Nucleus accumbens (tissue), 56 donors: ENCODE measurements at regions not wholly inside any gene's neighbourhood (a gene's known extent, or its start where the extent isn't known, plus 50 kb on each side); places are given as distances from the start of the nearest gene placed in this dataset.

Experiments
- DNase-seq, 56 donors: peaks; one replicate each; lab custom pipeline; 2025; lab: John Stamatoyannopoulos, UW

DNA sequence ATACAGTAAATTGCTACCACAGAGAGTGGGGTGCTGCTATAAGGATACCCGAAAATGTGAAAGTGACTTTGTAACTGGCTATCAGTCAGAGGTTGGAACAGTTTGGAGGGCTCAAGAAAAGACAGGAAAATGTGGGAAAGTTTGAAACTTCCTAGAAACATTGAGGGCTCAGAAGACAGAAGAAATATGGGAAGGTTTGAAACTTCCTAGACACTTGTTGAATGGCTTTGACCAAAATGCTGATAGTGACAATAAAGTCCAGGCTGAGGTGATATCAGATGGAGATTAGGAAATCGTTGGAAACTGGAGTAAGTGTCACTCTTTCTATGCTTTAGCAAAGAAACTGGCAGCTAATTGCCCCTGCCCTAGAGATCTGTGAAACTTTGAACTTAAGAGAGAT is 1158.6 kb upstream of the CDH6 start:
- DNase-seq = no peak

DNA sequence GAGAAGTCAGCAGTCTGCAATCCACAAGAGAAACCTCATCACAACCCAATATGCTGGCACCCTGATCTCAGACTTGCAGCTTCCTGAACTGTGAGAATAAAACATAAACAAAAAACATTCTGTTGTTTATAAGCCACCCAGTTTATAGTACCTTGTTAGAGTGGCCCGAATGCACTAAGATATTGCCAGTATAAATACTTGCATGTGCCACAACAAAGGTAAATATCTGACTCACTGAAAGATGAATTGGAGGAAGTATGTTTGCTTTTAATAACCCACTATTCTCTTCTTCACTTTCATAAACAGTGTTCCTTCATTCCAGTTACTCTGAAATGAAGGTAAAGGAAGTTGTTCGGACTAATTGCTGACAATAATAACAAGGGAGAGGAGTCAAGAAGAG is 1163.4 kb upstream of the CDH6 start:
- DNase-seq = no peak

DNA sequence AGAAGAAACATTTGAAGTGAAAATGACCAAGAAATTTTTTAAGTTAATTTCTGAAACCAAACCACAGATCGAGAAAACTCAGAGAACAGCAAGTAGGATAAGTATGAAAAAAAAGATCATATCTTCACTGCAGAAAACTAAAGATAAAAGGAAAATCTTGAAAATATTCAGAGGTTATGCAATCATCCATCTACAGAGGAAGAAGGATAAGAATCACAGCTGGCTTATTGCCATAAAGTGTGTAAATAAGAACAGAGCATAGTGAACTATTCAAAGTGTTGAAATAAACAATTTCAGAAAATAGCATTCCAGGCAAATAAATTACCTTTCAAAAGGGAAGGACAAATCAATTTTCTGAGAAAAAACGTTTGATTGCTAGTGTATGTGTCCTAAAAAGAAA is 1191.7 kb upstream of the CDH6 start:
- no peak for DNase-seq

DNA sequence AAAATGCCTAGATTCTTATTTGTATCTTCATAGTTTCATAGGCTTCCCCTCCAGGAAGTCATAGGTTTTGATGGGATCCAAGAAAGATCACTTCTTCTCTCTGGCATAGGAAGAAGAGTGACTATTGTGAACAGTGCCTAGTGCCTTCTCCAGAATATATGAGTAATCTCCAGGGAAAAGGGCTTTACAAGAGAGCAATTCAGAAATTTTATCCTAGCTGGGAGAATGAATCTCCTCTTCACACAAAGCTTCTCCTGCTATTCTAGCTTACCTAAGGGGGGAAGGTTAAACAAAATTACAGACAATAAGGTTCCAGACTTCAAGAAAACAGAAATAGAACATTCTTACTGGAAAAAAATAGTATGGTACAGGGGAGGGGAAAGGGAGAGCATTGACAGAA is 1193.3 kb upstream of the CDH6 start:
- DNase-seq = no peak

DNA sequence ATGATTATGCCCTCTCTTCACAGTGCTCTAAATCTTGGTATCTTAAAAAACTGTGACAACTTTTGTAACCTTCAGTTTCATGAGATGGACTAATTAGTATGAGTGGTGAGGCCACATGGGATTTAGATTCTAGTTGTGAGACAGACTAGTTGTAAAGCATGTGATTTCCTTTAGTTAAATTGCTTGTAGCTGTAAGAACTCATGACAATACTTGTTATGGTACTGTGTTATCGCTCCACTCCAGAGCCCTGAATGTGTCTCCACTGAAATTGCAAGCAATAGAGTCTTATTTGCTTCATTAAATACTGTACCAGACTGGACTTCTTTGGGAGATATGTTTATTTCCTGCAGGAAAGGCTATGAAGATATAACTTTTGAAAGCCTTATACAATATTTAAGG is 1198.3 kb upstream of the CDH6 start:
- no peak for DNase-seq

DNA sequence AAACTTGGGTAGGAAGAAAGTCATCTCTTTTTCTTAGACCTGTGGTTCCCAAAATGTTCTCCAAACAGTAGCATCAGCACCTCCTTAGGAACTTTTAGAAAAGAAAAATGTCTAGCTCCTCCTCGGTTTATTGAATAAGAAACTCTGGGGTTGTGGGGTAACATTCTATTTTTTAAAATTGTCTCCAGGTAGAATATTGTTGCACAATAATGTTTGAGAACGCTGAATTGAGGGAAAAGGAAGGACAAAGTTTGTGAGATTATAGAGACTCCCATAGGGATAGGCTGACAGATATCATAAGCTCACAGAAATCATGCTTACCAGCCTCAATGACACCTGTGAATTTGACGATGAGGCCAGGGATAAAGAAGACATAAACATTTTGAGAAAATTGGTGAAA is 1199.0 kb upstream of the CDH6 start:
- no peak for DNase-seq

DNA sequence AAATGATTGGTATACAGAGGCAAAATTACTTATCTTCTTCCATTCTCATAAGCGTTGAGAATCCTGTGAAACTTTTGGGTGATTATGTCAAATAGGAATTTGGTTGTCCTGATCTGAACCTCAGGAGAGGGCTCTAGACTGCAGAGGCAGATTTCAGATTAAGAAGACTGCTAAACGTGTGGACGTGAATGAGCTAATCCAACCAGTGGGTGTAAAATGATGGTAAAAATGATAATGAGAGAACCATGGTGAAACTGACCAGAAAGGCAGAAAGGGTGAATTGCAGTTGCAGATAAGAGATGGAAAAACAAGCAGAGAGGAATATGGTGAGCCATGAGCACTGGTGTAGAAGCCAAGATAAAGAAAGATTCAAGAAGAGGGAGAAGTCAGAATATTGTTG is 1200.2 kb upstream of the CDH6 start:
- DNase-seq = no peak

DNA sequence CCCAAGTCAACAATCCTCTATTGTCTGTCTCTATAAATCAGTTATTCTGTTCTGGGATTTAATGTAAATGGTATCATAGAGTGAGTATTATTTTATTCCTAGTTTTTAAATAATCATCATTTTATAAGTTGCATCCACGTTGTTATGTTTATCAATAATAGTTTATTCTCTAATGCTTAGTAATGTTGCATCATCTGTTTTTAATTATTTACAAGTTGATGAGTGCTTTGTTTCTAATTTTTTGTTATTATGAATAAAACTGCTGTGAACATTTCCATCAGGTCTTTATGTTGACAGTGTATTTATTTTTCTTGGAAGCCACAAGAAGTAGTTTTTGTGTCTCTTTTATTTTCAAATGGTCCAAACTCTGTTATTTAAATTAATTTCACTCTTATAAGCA is 1201.2 kb upstream of the CDH6 start:
- no peak for DNase-seq

DNA sequence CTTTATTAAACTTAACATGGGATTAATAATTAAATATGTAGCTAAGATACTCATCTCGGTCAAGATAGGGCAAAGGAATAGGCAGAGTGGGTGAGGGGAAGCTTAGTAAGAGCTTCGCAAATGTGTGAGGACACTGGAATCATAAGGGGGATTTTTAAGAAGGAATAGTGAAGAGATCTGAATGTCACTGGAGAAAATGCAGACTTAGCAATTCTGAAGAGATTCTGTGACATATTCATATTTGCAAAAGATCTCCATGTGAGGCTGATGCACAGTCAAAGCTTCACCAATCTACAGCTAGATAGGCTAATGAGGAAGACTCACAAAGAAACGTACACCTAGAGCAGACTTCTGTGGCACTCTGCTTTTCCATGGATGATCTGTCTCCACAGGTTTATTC is 1202.8 kb upstream of the CDH6 start:
- DNase-seq = no peak

DNA sequence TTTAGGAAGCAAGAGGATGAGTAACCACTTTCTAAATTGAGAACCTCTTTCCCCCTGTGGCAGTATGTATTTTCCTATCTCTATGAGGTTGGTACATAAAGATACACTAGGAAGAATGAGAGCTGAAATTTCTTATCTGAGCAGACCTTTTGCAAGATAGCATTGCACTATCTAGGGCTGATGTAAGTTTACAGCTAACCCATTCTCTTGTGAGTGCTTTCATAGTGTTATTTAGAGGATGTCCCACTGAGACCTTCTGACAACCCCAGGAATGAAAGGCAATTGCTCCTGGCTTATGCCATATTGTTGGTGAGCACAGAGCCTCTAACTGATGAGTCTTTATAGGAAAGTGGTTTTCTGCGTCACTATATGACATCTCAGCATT is 1209.3 kb upstream of the CDH6 start:
- no peak for DNase-seq

DNA sequence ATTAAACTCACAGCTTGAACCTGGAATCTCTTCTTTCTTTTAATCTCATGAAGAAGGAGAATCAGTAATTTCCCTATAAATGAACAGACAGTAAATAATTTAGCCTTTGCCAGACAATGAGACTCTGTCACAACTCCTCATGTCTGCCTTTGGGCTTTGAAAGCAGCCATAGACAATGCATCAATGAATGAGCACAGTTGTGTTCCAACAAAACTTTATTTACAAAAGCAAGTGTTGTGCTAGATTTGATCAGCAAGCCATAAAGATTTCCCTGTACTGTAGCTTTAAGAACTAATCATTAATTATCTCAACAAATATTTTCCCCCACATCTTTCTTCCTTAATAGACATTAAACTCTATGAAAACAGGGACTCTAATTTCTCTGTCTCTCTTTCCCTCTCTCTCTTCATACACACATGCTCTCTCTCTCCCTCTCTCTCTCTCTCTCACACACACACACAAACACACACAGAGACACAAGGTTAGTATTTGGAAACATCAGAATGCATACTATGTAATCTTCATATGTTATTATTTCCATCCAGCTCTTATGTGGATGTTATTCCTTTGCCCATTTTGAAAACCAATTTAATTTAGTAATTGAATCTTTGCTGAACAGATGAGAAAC is 1209.8 kb upstream of the CDH6 start:
- no peak for DNase-seq

DNA sequence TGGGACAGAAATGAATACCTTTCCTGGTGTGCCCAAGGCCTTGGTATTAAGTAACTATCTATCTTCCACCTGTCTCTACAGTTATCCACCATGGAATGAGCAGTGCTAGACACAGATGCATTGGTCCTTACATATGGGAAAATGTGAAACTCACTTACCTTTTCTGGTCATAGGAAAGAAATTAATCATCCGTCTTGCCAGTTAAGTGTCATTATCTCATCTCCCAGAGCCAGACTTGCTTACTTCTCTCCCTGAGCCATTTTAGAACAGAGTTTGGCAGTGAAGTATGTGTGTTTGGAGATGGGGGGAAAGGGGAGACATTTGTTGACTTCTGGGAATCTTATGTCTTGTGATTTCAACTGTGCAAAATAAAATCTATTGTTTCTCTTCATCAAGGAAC is 1211.0 kb upstream of the CDH6 start:
- no peak for DNase-seq

DNA sequence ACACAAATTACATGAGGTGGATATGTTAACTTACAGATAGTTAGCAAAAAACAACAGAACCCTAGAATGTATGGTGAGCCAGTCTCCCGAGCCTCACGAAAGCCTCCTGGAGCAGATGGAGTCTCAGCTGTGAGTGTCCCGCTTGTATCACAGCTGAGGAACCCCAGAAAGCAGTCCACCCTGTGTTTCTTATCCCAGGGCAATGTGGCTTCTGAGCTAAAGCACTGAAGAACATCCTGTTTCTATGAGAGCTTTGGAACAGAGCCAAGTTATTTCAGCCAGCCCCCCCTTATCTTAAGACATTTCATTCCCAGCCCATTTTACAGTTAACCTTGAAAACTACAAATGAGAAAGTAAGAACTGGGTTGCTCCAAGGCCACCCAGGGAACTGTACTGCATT is 1220.9 kb upstream of the CDH6 start:
- DNase-seq = no peak

DNA sequence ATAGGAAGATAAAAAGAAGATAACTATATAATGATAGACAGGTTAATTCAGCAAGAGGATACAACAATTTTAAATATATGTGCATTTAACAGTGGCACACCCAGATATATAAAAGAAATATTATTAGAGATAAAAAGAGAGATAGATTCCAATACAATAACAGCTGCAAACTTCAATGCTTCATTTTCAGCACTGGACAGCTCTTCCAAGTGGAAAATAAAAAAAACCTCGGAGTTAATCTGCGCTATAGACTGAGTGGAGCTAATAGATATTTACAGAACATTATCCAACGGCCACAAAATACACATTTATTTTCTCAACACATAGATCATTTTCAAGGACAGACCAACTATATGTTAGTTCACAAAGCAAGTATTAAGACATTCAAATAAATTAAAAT is 1229.5 kb upstream of the CDH6 start:
- DNase-seq = no peak

DNA sequence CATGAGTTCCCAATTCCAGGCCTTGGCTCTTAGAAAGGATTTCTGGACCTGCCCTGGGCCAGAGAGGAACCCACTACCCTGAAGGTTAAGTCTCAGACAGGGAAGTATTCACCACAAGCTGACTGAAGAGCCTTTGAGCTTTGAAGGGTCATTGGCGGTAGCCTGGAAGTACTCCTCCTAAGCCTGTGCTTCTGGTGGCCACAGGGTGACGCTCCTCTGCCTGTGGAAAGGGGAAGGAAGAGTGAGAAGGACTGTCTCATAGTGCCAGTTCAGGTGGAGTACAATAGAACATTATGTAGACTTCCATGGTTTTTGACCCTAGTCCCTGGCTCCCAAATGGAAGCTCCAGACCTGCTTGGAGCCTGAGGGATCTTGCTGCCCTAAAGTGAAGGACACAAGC is 1233.2 kb upstream of the CDH6 start:
- DNase-seq = no peak

DNA sequence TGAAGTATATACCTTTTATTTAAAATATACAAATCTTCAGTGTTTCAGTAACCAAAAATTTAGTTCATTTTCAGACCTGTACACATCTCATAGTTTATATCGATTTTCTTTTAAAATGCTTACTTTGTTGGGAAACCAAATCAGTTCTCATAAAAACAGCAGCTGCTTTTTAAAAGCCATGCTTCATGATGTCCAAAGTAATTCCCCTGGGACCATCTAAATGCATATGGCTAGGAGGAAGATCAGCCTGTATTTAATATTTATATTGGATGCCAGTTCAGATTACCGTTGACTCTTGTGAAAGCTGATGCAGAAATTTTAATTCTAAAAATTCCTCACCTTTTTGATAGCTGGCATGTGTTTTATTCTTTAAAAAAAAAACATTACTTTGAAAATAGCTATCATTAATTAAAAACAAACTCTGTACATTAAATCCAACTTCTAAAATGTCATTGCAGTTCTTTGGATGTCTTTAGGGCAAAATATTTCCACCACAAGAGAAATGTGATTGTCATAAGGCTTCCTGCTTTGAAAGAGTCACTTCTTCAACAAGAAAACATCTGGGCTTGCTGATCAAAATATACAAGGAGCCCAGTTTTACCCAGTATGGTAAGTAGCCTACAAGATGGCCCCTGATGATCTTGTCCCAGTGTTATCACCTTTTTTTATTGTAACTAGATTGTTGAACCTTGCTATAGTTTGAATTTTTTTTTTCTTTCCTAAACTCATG is 1242.9 kb upstream of the CDH6 start:
- DNase-seq = no peak

DNA sequence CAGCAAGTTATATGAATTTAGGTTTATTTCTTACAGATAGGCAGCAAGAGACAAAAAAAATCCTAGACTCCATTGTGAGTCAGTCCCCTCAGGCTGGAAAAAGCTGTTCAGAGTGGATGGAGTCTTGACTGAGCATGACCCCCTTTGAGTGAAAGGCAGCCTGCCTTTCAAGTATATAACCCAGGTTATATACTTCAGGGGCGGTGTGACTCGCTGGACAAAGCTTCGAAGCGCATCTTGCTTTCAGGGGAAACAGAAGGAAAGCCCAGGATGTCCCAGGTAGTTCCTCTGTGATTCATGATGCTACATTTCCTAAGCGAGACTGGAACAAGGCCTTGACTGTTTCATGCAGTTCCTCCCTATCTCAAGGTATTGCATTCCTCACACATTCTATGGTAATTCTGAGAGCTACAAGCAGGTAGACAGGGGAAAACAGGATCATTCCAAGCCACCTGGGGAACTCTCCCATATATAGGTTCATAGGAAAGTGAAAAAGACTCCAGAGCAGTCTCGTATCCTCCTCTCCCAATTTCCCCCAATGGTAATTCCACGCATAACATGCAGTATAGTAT is 1244.1 kb upstream of the CDH6 start:
- DNase-seq = no peak

DNA sequence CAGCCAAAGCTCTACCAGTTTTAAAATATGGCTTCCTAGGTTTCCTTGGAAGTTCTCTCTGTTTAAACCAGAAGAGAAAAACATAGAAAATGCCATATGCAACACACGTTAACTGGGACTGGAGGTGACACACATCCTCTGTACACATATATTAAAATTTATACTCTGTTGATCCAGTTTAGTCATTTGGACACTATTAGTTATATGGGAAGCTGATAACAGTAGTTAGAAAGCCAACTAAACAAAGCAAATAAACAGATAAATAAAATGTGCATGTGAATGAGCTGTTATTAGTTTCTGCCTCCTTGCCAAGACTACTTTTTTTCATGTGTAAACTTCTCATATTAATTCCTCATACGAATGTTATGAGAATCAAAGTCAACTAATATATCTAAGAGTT is 1249.2 kb upstream of the CDH6 start:
- DNase-seq = no peak

DNA sequence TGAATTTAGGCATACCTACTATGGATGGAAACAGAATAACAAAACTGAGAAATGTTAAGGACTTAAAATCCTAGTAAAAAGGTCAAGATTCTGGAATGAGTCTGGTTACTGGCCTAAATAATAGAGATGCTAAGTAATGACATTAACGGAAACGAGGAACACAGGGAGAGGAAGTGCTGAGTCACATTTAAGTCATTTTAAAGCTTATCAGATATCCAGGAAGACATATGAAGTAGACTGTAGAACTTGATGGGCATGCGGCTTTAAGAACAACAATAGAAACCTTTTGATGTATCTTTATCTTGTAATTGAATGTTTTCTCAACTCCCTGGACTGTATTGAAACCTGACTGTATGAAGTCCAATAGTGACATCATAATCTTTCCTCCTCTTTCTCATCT is 1251.4 kb upstream of the CDH6 start:
- no peak for DNase-seq

DNA sequence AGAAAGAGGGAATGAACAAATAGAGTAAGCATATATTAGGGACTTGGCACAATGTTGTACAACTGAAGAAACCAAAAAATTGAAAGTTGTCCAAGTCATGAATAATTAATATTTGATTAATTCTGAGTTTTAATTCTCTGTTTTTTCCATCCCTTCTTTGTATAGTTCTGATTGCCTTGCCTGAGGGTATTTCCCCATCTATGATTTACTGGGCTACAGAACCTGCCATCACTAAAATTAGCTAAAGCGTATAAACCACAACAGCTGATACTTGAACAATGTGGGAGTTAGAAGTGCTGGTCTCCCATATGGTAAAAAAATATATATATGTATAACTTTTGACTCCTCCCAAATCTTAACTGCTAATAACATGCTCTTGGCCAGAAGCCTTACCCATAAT is 1253.5 kb upstream of the CDH6 start:
- DNase-seq = no peak

DNA sequence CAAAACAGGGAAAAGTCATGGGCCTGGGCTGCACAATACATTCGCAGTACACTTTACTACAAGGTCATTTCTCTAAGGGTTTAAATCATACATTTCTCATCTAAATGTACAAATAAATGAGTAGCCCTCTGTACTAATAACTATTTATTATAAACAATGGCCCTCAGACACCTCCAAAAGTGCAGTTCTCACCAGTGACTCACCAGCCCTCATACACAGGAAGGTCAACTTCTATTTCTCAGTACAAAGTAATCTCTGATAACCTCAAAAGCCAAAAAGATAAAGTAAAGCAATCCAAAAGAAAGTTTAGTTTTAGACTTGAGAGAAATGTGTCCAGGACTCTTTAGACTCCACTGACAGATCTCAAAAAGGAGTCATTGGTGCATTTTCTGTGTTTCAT is 1258.1 kb upstream of the CDH6 start:
- no peak for DNase-seq

DNA sequence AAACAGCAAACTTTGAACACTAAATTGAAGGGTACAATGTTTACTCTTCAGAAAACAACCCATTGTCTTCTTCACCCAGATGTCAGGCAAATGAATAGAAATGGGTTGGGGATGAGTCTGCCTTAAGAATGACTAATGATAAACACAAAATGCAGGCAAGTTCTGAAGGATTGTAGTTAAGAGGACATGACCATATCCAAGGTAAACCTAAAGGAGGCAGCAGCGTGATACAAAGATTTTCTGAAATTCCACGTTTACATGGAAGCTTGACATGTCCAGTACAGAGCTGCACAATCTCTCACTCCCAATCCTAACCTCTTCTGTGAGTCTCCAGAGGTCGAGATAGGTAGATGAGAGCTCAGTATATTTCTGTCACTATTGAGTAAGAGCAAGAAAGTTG is 1263.2 kb upstream of the CDH6 start:
- DNase-seq = no peak

DNA sequence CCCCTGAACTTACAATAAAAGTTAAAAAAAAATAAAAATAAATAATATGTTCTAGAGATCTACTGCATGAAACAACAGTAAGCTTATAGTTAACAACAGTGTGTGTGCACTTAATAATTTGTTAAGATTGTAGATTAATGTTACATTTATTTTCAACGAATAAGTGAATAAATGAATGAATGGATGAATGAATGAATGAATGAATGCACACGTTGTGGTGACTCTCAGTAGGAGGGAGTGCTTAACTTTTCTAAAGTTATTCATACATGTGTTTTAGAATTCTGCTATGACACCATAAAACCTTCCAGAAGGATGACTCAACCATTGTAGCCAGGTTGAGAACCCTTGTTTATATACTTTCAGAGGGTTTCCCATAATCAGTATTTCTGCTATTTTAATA is 1269.4 kb upstream of the CDH6 start:
- no peak for DNase-seq
